SIG-M5 treated with dmso at 0.1 percent for 504 hours (cell line): ENCODE measurements at regions not wholly inside any gene's neighbourhood (a gene's known extent, or its start where the extent isn't known, plus 50 kb on each side); places are given as distances from the start of the nearest gene placed in this dataset.
"Not testable (repeated sequence)": the region's sequence is repeated elsewhere in the genome, so short reads cannot be mapped to it uniquely, and the experiment has no call there.

Experiments used
- DNase-seq: peaks from one replicate; lab custom pipeline; 2025; ENCODE audit not compliant: unreplicated experiment; lab: John Stamatoyannopoulos, UW

- DNase-seq, result no peak
Measured at GRCh38 chr10:108055506-108055905, 891.0 kb upstream of the SORCS1 start.

DNA sequence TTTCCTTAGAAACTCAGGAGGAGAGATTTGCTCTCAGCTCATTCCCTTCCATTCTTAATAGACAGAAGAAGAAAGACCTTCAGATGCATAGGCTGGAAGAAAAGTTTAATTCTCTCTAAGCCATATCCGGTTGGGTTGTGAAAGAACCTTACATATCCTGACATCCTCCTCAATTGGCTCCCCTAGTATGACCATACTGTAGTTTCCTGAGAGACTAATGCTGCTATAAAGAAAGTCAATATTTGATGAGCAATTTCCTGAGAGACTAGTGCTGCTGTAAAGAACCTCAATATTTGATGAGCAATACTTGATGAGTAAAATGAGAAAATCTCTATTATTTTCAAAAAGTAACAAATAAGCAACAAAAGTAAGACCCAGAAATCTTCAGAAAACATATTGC, 888.5 kb upstream of the SORCS1 start:
- DNase-seq, result no peak

DNA sequence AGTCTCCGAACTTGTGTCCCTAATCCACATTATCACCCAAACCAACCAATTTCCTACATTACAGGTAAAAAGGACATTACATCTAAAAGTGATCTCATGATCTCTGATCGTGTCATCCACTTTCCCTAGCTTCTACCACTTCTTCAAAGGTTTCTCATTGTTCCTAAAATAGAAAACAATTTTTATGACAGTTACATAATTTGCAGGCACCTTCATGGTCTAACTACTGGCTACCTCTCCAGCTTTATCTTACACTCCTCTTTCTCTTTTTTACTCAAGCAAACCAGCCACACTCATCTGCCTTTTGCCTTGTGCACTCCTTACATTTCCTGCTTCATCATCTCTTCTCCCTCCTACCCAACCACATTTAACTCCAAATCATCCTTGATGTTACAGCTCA, 886.7 kb upstream of the SORCS1 start:
- no peak for DNase-seq

GRCh38 chr10:108050626-108051025, 886.1 kb upstream of the SORCS1 start:
- DNase-seq, result no peak

DNA sequence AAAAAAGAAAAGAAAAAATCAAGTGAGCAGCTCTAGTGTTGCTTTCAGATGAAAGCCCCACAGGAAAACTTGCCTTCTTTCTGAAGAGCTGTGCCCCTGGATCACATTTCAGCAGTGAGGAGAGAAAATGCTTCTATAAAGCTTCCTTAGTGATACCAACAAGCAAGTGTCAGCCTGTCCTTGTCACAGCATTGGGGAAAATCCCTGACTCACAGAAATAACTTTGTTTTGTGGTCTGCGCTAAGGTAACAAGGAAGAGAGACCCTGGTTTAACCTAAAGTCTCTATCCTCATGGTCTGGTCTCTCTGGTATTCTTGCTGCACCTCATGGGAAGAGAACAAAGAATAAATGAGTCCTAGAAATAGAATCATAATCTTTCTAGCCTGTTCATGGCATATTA, 885.2 kb upstream of the SORCS1 start:
- no peak for DNase-seq

- DNase-seq, result no peak
Measured at GRCh38 chr10:108048898-108049297, 884.4 kb upstream of the SORCS1 start.

DNA sequence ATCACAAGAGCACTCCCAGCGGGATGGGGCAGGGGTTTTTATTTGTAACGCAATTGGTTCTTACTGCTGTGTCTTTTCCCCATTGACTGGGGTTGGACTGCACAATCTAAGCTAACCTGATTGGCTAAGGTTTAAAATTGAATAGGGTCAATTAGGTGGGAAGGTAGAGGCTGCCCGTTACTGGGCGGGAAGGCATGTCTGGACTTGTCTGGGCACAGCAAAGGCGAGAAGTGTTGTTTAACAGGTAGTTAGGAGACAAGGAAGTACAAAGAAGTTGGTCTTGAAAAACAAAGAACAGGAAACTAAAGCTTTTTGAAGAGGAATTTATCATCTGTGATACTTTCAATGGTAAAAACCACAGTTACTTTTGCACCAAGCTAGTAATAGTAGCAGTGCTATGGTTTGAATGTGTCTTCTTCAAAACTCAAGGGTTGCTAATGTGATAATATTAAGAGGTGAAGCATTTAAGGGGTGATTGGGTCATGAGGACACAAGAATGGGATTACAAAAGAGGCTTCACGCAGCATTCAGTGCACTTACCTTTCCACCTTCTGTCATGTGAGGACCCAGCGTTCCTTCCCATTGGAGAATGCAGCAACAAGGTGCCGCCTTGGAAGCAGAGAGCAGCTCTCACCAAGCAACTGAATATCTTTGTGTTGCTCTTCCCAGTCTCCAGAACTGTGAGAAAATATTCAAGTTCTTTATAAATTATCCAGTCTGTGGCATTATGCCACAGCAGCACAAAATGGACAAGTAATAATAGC, 875.5 kb upstream of the SORCS1 start:
- no peak for DNase-seq

- no peak for DNase-seq
Measured at GRCh38 chr10:108037061-108037460, 872.6 kb upstream of the SORCS1 start.

DNA sequence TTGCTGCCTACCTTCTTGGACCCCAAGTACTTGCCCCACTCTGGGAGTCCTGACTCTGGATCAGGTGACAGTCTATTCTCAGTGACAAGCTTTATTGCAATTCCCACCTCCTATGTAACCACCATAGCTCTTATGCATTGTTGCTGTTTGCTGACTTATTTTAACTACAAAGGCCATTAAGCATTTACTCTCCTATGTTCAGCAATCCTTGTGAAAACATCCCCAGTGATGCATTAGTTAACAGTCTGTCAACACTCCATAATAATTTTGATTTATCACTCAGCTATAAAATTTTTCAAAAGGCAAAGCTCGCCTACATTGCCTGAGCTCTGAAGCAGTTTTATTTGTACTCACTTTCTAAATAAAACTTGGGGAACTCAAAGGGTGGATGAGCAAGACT, 871.8 kb upstream of the SORCS1 start:
- no peak for DNase-seq

GRCh38 chr10:108034829-108035228, 870.3 kb upstream of the SORCS1 start:
- DNase-seq, result no peak

GRCh38 chr10:108033518-108033917, 869.0 kb upstream of the SORCS1 start:
- DNase-seq, result not testable (repeated sequence)

GRCh38 chr10:108031505-108031904, 867.0 kb upstream of the SORCS1 start:
- DNase-seq, result no peak

DNA sequence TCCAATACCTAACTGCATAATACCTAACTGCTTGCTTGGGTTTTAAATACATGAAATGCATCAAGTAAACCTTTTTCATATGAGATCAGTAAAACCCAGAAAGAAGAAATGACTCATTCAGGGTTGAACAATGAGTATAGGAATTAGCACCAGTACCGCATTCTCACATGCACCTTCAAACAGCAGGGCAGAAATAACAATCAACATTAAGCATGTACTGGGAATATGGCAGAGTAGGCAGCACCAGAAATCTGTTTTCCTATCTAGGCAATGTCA, 850.3 kb upstream of the SORCS1 start:
- DNase-seq, result no peak

- DNase-seq, result no peak
Measured at GRCh38 chr10:108014145-108014901, 849.8 kb upstream of the SORCS1 start.

DNA sequence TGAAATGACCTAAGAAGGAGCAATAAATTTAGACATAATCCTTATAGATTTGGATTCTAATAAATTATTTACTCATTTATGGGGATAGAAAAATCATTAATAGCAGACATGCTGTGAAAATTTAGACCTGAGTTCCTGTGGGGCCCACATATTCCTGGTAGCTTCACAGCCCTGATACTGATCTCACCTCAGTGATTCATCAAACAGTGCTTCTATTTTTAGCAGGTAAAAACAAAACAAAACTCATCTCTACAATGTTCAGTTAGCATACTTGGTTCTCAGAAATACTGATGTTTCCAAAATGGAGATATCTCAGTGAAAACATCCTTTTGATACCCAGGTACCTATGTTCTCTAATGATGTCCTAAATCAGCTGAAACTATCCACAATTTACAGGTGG, 841.1 kb upstream of the SORCS1 start:
- DNase-seq, result no peak

DNA sequence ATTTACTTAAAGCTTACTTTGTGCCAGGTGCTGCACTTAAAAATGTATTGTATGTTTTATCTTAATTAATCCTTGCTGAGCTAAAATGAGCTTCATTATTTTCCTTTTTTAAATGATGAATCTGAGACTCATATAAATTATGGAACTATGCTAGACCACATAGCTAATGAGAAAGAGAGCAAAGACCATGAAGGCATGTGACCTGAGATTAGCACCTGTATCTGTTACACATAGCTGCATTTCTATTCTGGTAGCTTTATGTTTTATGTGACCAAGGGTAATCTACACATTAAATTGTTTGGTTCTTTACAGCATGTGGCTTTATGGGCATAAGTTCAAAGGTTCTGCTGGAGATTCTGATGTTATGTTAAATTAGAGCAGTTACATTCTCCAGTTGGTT, 839.1 kb upstream of the SORCS1 start:
- DNase-seq, result no peak

DNA sequence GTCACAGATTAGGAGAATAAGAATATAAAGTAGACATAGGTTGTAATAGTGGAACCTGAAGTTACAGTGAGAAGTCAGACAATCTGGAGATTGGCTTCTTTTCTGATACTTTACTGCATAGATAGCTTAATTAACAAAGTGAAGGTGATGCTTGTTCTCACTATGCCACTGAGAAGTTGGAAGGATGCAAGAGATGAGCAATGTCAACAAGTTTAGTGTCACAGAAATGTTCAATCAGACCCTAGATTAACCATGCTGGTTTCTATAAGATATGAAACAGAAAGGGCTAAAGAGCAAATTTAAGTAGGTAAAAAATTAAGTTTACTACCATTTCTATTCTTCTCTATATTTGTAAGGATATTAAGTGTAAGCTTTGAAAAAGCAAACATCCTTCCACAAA, 838.6 kb upstream of the SORCS1 start:
- DNase-seq, result no peak

DNA sequence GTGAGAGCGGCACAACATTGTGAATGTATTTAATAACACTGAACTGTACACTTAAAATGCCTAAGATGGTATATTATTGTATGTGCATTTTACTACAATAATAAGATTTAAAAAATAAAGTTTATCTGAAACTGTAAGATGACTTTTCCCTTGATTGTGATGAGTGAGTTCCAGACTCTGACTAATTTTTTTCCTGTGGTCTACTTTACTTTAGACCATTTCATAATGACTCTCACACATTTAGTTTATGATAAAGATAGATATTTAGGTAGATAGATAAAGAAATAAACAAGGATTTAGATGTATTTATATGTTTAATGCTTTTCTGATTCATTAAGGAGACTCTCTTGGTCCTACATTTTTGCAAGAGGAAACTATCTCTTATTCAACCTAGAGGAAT, 835.9 kb upstream of the SORCS1 start:
- DNase-seq, result no peak

DNA sequence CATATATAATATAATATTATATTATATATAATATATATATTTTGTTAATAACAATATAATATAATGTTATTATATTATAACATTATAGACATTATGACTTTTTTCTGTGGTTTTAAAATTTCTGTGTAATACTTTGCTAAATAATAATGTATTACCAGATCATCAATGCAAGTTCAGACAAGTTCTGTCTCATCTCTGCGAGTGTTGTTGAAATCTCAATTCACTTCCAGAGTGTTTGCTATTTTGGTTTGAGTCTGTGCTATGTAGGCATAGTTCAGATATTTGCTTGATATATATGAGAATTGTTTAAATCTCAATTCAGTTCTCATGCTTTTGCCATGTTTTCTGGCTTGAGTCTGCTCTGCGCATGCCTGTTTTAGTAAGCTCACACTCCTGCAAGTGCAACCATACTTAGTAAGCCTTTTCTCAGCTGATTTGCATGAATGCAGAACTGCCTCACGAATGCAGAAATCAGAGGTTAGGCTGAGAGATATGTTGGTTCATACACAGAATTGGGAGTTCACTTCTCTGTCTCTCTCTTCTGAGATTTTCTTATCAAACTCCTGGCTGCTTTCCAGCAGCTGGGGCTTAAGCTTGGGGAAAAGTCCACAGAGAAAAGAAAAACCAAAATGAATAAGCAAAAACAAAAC, 830.2 kb upstream of the SORCS1 start:
- no peak for DNase-seq

GRCh38 chr10:107986571-107986970, 822.1 kb upstream of the SORCS1 start:
- DNase-seq, result no peak

- DNase-seq, result no peak
Measured at GRCh38 chr10:107984581-107984980, 820.1 kb upstream of the SORCS1 start.

- no peak for DNase-seq
Measured at GRCh38 chr10:107984149-107984548, 819.6 kb upstream of the SORCS1 start.
